ENCODE measurements at regions not wholly inside any gene's neighbourhood (a gene's known extent, or its start where the extent isn't known, plus 50 kb on each side); places are given as distances from the start of the nearest gene placed in this dataset.

GRCh38 chr20:40472905-40473304 lies 216.1 kb downstream of the MAFB start:
- no peak overlapping the region for H3K4me3 ChIP-seq
- no peaks in the 10 kb centered on the region for H3K9me3 ChIP-seq
- H3K27me3 ChIP-seq, result no peaks in the 10 kb centered on the region
- intact Hi-C loops (cut with DNase I; ENCODE audit: low total_unique reads), result no loop called here
- no peaks in the 10 kb centered on the region for H3K36me3 ChIP-seq
- TF ChIP-seq EP300 (IDR thresholded peaks at IDR 0.05) (no peak), CTCF (IDR thresholded peaks at IDR 0.05) (no peak), POLR2A (IDR thresholded peaks at IDR 0.05) (no peak), POLR2AphosphoS5 (IDR thresholded peaks at IDR 0.05) (no peak)
- no peak overlapping the region for H3K27ac ChIP-seq
- 60 to 87% (median 80%) methylated on average over 1 of the region's 1 CpG for WGBS, 5 donors
- DNase-seq, result no peak
- peaks cover 0 to 10% (median 2%) of the 10 kb centered on the region in 4 donors for H3K4me1 ChIP-seq

GRCh38 chr20:40471261-40471629 lies 217.8 kb downstream of the MAFB start:
- Histone ChIP-seq H3K27me3 (no peaks in the 10 kb centered on the region), H3K4me1 (peaks cover 0 to 10% (median 2%) of the 10 kb centered on the region in 4 donors), H3K4me3 (no peak overlapping the region), H3K36me3 (no peaks in the 10 kb centered on the region), H3K9me3 (no peaks in the 10 kb centered on the region), H3K27ac (peak overlapping the region in 4 of 5 donors; percentile 17 to 47 (median 33))
- no peak for TF ChIP-seq POLR2AphosphoS5 (IDR thresholded peaks at IDR 0.05)
- TF ChIP-seq EP300 (IDR thresholded peaks at IDR 0.05), result no peak
- TF ChIP-seq CTCF (IDR thresholded peaks at IDR 0.05), result no peak
- TF ChIP-seq POLR2A (IDR thresholded peaks at IDR 0.05), result no peak
- intact Hi-C loops (cut with DNase I; ENCODE audit: low total_unique reads), result no loop called here
- peak in 1 of 2 donors; percentile 40 for DNase-seq
- WGBS, 5 donors, result 75 to 85% (median 77%) methylated on average over 4 of the region's 4 CpGs

GRCh38 chr20:40470445-40471260 lies 218.4 kb downstream of the MAFB start:
- TF ChIP-seq EP300 (IDR thresholded peaks at IDR 0.05) (no peak), CTCF (IDR thresholded peaks at IDR 0.05) (no peak), POLR2AphosphoS5 (IDR thresholded peaks at IDR 0.05) (no peak), POLR2A (IDR thresholded peaks at IDR 0.05) (no peak)
- H3K4me1 ChIP-seq, result peaks cover 0 to 10% (median 2%) of the 10 kb centered on the region in 4 donors
- H3K36me3 ChIP-seq, result no peaks in the 10 kb centered on the region
- H3K27me3 ChIP-seq, result no peaks in the 10 kb centered on the region
- H3K4me3 ChIP-seq, result no peak overlapping the region
- 60 to 74% (median 72%) methylated on average over 13 to 14 of the region's 14 CpGs for WGBS, 5 donors
- DNase-seq, result peak in 1 of 2 donors; percentile 37
- peak overlapping the region in 4 of 5 donors; percentile 17 to 47 (median 33) for H3K27ac ChIP-seq
- H3K9me3 ChIP-seq, result no peaks in the 10 kb centered on the region
- intact Hi-C loops (cut with DNase I; ENCODE audit: low total_unique reads), result no loop called here

- no peak overlapping the region for H3K27ac ChIP-seq
- DNase-seq, result no peak
- H3K9me3 ChIP-seq, result no peaks in the 10 kb centered on the region
- peaks cover 0 to 10% (median 2%) of the 10 kb centered on the region in 4 donors for H3K4me1 ChIP-seq
- no peaks in the 10 kb centered on the region for H3K27me3 ChIP-seq
- H3K36me3 ChIP-seq, result no peaks in the 10 kb centered on the region
- intact Hi-C loops (cut with DNase I; ENCODE audit: low total_unique reads), result no loop called here
- 83 to 95% (median 85%) methylated on average over 3 of the region's 3 CpGs for WGBS, 5 donors
- no peak overlapping the region for H3K4me3 ChIP-seq
- TF ChIP-seq EP300 (IDR thresholded peaks at IDR 0.05), result no peak
- no peak for TF ChIP-seq POLR2A (IDR thresholded peaks at IDR 0.05)
- no peak for TF ChIP-seq POLR2AphosphoS5 (IDR thresholded peaks at IDR 0.05)
- TF ChIP-seq CTCF (IDR thresholded peaks at IDR 0.05), result no peak
These were observed 220.3 kb downstream of the MAFB start for GRCh38 chr20:40468759-40469158.

Measured in stomach (tissue), 8 donors.